ENCODE measurements at regions not wholly inside any gene's neighbourhood (a gene's known extent, or its start where the extent isn't known, plus 50 kb on each side); places are given as distances from the start of the nearest gene placed in this dataset.
"Not testable (repeated sequence)": the region's sequence is repeated elsewhere in the genome, so short reads cannot be mapped to it uniquely, and the experiment has no call there.

- no peak for DNase-seq
These were observed 919.7 kb upstream of the GYPC start for GRCh38 chr2:125736306-125736705.

GRCh38 chr2:125745514-125745913 is 910.4 kb upstream of the GYPC start:
- no peak for DNase-seq

- no peak for DNase-seq
These were observed 909.4 kb upstream of the GYPC start for GRCh38 chr2:125746321-125747164.

GRCh38 chr2:125747165-125747425 is 908.9 kb upstream of the GYPC start:
- no peak for DNase-seq

- DNase-seq: no peak
These were observed 899.5 kb upstream of the GYPC start for GRCh38 chr2:125756431-125756830.

- no peak for DNase-seq
These were observed 859.2 kb upstream of the GYPC start for GRCh38 chr2:125796784-125797183.

- no peak for DNase-seq
These were observed 858.8 kb upstream of the GYPC start for GRCh38 chr2:125797192-125797591.

GRCh38 chr2:125822746-125823145 is 833.2 kb upstream of the GYPC start:
- DNase-seq: no peak

- DNase-seq: not testable (repeated sequence)
These were observed 830.2 kb upstream of the GYPC start for GRCh38 chr2:125825781-125826180.

- no peak for DNase-seq
These were observed 818.8 kb upstream of the GYPC start for GRCh38 chr2:125837128-125837527.

GRCh38 chr2:125837611-125838010 is 818.3 kb upstream of the GYPC start:
- DNase-seq: no peak

- DNase-seq: no peak
These were observed 816.0 kb upstream of the GYPC start for GRCh38 chr2:125839945-125840344.

GRCh38 chr2:125842041-125842440 is 813.9 kb upstream of the GYPC start:
- DNase-seq: no peak

GRCh38 chr2:125850541-125850940 is 805.4 kb upstream of the GYPC start:
- no peak for DNase-seq

GRCh38 chr2:125852364-125852763 is 803.6 kb upstream of the GYPC start:
- no peak for DNase-seq

- DNase-seq: no peak
These were observed 802.3 kb upstream of the GYPC start for GRCh38 chr2:125853626-125854025.

GRCh38 chr2:125855204-125855603 is 800.8 kb upstream of the GYPC start:
- DNase-seq: no peak

- DNase-seq: no peak
These were observed 797.8 kb upstream of the GYPC start for GRCh38 chr2:125857971-125858794.

GRCh38 chr2:125861461-125861860 is 794.5 kb upstream of the GYPC start:
- no peak for DNase-seq

- DNase-seq: no peak
These were observed 788.0 kb upstream of the GYPC start for GRCh38 chr2:125867908-125868307.

GRCh38 chr2:125870264-125870663 is 785.7 kb upstream of the GYPC start:
- no peak for DNase-seq

- DNase-seq: no peak
These were observed 785.2 kb upstream of the GYPC start for GRCh38 chr2:125870746-125871145.

GRCh38 chr2:125874564-125874963 is 781.4 kb upstream of the GYPC start:
- DNase-seq: no peak

- DNase-seq: no peak
These were observed 770.6 kb upstream of the GYPC start for GRCh38 chr2:125885340-125885739.

Measured in HCEC 1CT (cell line).